Lower lobe of right lung (tissue), 2 donors: ENCODE measurements at regions not wholly inside any gene's neighbourhood (a gene's known extent, or its start where the extent isn't known, plus 50 kb on each side); places are given as distances from the start of the nearest gene placed in this dataset.
A peak's percentile ranks its signal among the peaks of the same experiment; 100 is the strongest.
"Not testable (repeated sequence)": the region's sequence is repeated elsewhere in the genome, so short reads cannot be mapped to it uniquely, and the experiment has no call there.

Experiments used
- ATAC-seq, 2 donors: fragments of 200-7000 bp; cut with Tn5 transposase; one replicate each; pipeline ENCODE4 v1.9.1; 2020 to 2022; ENCODE audit warnings: mild to moderate bottlenecking in 2 of 2, moderate library complexity in 2 of 2
- DNase-seq: peaks from one replicate; pipeline ENCODE4 v3.0.0-alpha.2; 2020
- H3K27ac ChIP-seq: fragments of 200-600 bp; one replicate; pipeline ENCODE4 v1.8.0; 2022
- H3K27me3 ChIP-seq: fragments of 200-600 bp; one replicate; pipeline ENCODE4 v1.8.0; 2022; ENCODE audit warnings: low read depth
- H3K36me3 ChIP-seq: fragments of 200-600 bp; one replicate; pipeline ENCODE4 v1.8.0; 2022; ENCODE audit warnings: mild to moderate bottlenecking
- H3K4me1 ChIP-seq: fragments of 200-600 bp; one replicate; pipeline ENCODE4 v1.8.0; 2022
- H3K4me3 ChIP-seq: fragments of 200-600 bp; one replicate; pipeline ENCODE4 v1.8.0; 2022; ENCODE audit warnings: mild to moderate bottlenecking
- H3K9me3 ChIP-seq: fragments of 200-600 bp; one replicate; pipeline ENCODE4 v1.8.0; 2022
- intact Hi-C: fragments of 100-400 bp; cut with DNase I; formaldehyde crosslinking; loops from one replicate; pipeline ENCODE4 v1.11.0; 2022
- TF ChIP-seq, protein P1 (sequence below): fragments of 200-600 bp; IDR thresholded peaks from one replicate; pipeline ENCODE4 v1.8.0; 2022; ENCODE audit warnings: antibody characterized with exemption, mild to moderate bottlenecking
- donor health status: DM: no; HTN: yes; CAD: no; lungs with severe emphysema.

GRCh38 chr7:149692557-149692982 is 80.8 kb downstream of the ZNF467 start:
- ATAC-seq (no peak), DNase-seq (no peak)
- H3K36me3 ChIP-seq = no peaks in the 10 kb centered on the region
- intact Hi-C loops = no loop called here
- peaks cover 10% of the 10 kb centered on the region for H3K4me1 ChIP-seq
- H3K27ac ChIP-seq = no peak overlapping the region
- peaks cover 37% of the 10 kb centered on the region for H3K27me3 ChIP-seq
- H3K9me3 ChIP-seq = no peaks in the 10 kb centered on the region
- peak overlapping the region; percentile 22 for H3K4me3 ChIP-seq
- TF ChIP-seq, protein P1, sequence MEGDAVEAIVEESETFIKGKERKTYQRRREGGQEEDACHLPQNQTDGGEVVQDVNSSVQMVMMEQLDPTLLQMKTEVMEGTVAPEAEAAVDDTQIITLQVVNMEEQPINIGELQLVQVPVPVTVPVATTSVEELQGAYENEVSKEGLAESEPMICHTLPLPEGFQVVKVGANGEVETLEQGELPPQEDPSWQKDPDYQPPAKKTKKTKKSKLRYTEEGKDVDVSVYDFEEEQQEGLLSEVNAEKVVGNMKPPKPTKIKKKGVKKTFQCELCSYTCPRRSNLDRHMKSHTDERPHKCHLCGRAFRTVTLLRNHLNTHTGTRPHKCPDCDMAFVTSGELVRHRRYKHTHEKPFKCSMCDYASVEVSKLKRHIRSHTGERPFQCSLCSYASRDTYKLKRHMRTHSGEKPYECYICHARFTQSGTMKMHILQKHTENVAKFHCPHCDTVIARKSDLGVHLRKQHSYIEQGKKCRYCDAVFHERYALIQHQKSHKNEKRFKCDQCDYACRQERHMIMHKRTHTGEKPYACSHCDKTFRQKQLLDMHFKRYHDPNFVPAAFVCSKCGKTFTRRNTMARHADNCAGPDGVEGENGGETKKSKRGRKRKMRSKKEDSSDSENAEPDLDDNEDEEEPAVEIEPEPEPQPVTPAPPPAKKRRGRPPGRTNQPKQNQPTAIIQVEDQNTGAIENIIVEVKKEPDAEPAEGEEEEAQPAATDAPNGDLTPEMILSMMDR = no peak

DNA sequence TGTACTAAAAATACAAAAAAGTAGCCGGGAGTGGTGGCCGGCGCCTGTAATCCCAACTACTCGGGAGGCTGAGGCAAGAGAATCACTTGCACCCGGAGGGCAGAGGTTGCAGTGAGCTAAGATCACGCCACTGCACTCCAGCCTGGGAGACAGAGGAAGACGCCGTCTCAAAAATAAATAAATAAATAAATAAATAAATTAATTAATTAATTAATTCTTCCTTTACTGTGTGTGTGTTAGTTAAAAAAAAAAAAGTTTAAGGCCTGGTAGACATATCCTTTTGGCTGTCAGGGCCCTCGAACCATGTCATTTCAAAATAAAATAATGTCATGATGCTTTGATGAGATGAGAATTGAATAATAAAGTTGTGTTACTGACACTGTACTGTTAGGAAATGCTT is 81.3 kb downstream of the ZNF467 start:
- no peaks in the 10 kb centered on the region for H3K9me3 ChIP-seq
- no peak overlapping the region for H3K27ac ChIP-seq
- DNase-seq (no peak), ATAC-seq (no peak)
- no peak overlapping the region for H3K4me3 ChIP-seq
- no peaks in the 10 kb centered on the region for H3K36me3 ChIP-seq
- H3K4me1 ChIP-seq = peaks cover 10% of the 10 kb centered on the region
- intact Hi-C loops = no loop called here
- TF ChIP-seq, protein P1 = no peak
- H3K27me3 ChIP-seq = peaks cover 37% of the 10 kb centered on the region

DNA sequence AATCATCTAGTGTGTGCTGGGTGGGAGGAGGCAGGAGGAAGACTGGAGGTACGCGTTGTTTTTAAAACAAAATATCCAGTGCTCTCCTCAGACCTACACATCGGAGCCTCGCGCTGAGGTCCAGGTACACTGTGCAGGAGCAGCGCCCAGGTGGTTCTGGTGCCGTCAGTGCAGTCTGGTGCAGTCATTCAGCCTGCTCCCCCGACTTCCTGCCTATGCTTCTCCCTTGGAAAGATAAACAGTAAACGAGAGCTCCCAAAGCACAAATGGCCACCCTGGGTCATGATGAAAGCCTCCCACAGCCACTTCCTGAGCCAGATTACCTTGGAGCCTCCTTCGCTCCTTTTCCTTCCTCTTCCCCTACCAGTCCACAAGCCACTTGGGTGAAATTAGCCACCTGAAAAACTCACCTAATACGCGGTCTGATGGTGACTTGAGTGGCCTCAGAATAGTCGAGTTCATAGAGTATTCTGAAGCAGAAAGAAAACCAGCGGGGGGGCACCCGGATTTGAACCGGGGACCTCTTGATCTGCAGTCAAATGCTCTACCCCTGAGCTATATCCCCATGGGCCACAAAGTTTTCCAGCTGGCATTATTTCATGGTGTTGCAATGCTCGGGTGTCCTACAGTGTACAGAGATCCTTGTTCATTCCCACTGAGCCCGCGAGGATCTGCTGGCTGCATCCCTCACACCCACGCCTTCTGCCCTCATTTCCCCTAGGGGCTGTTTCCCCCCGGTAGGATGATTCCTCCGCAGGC is 82.5 kb downstream of the ZNF467 start:
- ATAC-seq (peak in 1 of 2 donors; percentile 11), DNase-seq (no peak)
- Histone ChIP-seq H3K36me3 (no peaks in the 10 kb centered on the region), H3K9me3 (no peaks in the 10 kb centered on the region), H3K4me1 (peaks cover 10% of the 10 kb centered on the region), H3K27ac (no peak overlapping the region), H3K4me3 (no peak overlapping the region), H3K27me3 (peaks cover 37% of the 10 kb centered on the region)
- TF ChIP-seq, protein P1 = no peak
- intact Hi-C loops = no loop called here

DNA sequence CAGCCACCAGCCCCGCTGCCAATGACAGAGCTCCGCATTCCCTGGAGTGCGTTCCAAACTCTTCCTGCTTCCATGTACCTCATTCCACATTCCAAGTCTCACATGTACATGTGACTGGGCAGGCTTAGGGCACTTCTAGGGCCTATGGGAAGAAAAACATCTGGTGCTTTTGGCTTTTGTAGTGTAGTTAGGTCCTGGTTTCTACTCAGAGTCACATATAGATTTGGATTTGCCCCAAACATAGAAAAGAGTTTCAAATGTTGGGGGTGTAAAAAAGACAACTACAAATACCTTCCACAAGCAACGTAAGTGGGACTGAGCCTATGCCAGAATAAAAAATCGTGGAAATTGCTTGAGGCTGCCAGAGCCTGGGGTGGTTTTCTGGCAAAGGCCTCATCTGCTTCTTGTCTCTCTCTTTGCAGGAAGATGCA is 84.1 kb downstream of the ZNF467 start:
- Histone ChIP-seq H3K36me3 (no peaks in the 10 kb centered on the region), H3K9me3 (no peaks in the 10 kb centered on the region), H3K27ac (no peak overlapping the region), H3K27me3 (peaks cover 37% of the 10 kb centered on the region), H3K4me1 (peaks cover 14% of the 10 kb centered on the region), H3K4me3 (no peak overlapping the region)
- TF ChIP-seq, protein P1 = no peak
- DNase-seq = no peak
- intact Hi-C loops = no loop called here
- no peak for ATAC-seq

DNA sequence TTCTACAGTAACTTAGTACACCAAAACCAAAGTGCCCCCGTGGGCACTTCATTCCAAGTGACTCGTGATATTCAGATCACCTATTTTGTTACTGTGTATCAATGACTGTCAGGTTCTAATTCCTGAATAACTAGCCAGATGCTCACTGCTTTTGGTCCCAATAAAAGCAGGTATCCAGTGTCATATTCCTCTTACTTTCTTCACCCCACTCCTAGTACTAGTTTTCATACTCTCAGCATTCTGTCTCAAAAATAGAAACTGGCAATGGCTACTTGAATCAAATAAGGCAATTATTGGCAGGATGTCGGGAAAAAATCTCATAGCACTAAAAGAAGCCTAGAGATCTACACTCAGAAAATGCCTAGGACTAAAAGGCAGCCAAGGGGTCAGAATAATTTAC is 84.6 kb downstream of the ZNF467 start:
- DNase-seq (no peak), ATAC-seq (no peak)
- Histone ChIP-seq H3K4me3 (no peak overlapping the region), H3K4me1 (peaks cover 14% of the 10 kb centered on the region), H3K27me3 (peaks cover 37% of the 10 kb centered on the region), H3K9me3 (no peaks in the 10 kb centered on the region), H3K36me3 (no peaks in the 10 kb centered on the region), H3K27ac (no peak overlapping the region)
- TF ChIP-seq, protein P1 = no peak
- intact Hi-C loops = no loop called here

DNA sequence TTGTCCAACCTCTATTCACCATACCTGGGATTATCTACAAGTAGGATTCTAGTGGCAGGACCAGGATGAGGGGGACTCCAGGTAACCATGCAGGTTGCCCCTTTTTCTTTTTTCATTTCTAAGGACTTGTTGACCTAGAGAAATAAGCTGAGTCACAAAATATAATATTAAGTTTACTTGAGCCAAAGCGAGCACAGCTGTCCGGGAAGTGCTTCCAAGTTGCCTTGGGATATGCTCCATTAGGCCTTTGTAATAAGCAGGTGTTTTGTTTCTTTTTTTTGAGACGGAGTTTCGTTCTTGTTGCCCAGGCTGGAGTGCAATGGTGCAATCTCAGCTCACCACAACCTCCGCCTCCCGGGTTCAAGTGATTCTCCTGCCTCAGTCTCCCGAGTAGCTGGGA is 85.6 kb downstream of the ZNF467 start:
- intact Hi-C loops, H3K9me3 ChIP-seq, ATAC-seq: not testable (repeated sequence)

More for the DNA sequence above, 85.6 kb downstream of the ZNF467 start:
- not testable (repeated sequence) for DNase-seq, H3K4me3 ChIP-seq, H3K36me3 ChIP-seq, H3K27ac ChIP-seq
- H3K27me3 ChIP-seq = peaks cover 28% of the 10 kb centered on the region
- peaks cover 14% of the 10 kb centered on the region for H3K4me1 ChIP-seq
